GM12878 (cell line): ENCODE measurements at regions not wholly inside any gene's neighbourhood (a gene's known extent, or its start where the extent isn't known, plus 50 kb on each side); places are given as distances from the start of the nearest gene placed in this dataset.

ENCODE experiments used
- ATAC-seq: fragments of 200-7000 bp; cut with Tn5 transposase; 3 replicates; pipeline ENCODE4 v1.9.1; 2020; ENCODE audit warnings: mild to moderate bottlenecking, moderate library complexity
- BruUV-seq: library from RNA; stranded (reverse); fragments of 400-500 nt; replicated peaks from 2 replicates; lab custom pipeline; 2021; lab: Mats Ljungman, UMichigan
- CTCF ChIA-PET: fragments of 300-600 bp; sonication (Branson Sonifier 250); formaldehyde crosslinking; extraction: SDS; loops from one replicate; lab custom pipeline; 2021; ENCODE audit warnings: inconsistent platforms; lab: Yijun Ruan, JAX
- POLR2A ChIA-PET: fragments of 350-600 bp; formaldehyde crosslinking; extraction: SDS; loops from one replicate; lab custom pipeline; 2021; ENCODE audit warnings: inconsistent platforms; lab: Charles Lee
- RAD21 ChIA-PET: fragments of 300-600 bp; sonication (Branson Sonifier 250); formaldehyde crosslinking; loops from one replicate; lab custom pipeline; 2023; ENCODE audit warnings: antibody characterized with exemption; ENCODE audit not compliant: unreplicated experiment; lab: Charles Lee
- SMC1A ChIA-PET: fragments of 300-600 bp; sonication (Branson Sonifier 250); formaldehyde crosslinking; loops from one replicate; lab custom pipeline; 2023; ENCODE audit not compliant: unreplicated experiment, uncharacterized antibody; lab: Charles Lee
- DNase-seq: peaks from one replicate; pipeline ENCODE4 v3.0.0-alpha.2; 2011; ENCODE audit warnings: low read depth, low spot score
- FAIRE-seq: peaks from 3 replicates; lab custom pipeline; 2011; peaks lifted over from hg19 to GRCh38; lab: Jason Lieb, UNC
- H2AFZ ChIP-seq: 2 replicates; pipeline ENCODE4 v1.6.0; 2011; ENCODE audit warnings: low read depth, low read length, control low read depth; ENCODE audit not compliant: control insufficient read depth
- H3K27ac ChIP-seq: 2 replicates; pipeline ENCODE4 v1.5.1; 2011; ENCODE audit warnings: control low read depth; ENCODE audit not compliant: control insufficient read depth, insufficient read depth
- H3K27me3 ChIP-seq, 2 experiments: replicated peaks in 1 of 2; 2 replicates each; pipeline versions ENCODE4 v1.6.0 to v1.6.1; 2011; ENCODE audit warnings: low read length in 1 of 2; ENCODE audit not compliant: control insufficient read depth in 2 of 2, insufficient read depth in 2 of 2
- H3K36me3 ChIP-seq, 2 experiments: 2 replicates each; pipeline ENCODE4 v1.5.1; 2011; ENCODE audit warnings: low read length in 1 of 2; ENCODE audit not compliant: control insufficient read depth in 2 of 2, insufficient read depth in 2 of 2
- H3K4me1 ChIP-seq: 2 replicates; pipeline ENCODE4 v1.6.1; 2011; ENCODE audit warnings: mild to moderate bottlenecking, low read length, moderate library complexity, mixed read lengths; ENCODE audit not compliant: control insufficient read depth, insufficient read depth
- H3K4me2 ChIP-seq: 2 replicates; pipeline ENCODE4 v1.6.0; 2011; ENCODE audit warnings: control low read depth; ENCODE audit not compliant: control insufficient read depth, insufficient read depth
- H3K4me3 ChIP-seq: fragments of 200-600 bp; sonication (generic); 2 replicates; pipeline ENCODE4 v1.5.1; 2016
- H3K79me2 ChIP-seq: 2 replicates; pipeline ENCODE4 v1.6.0; 2011; ENCODE audit warnings: low read length; ENCODE audit not compliant: control insufficient read depth, insufficient read depth
- H3K9ac ChIP-seq: 2 replicates; pipeline ENCODE4 v1.8.0; 2011; ENCODE audit warnings: low read length, control low read depth, mixed read lengths; ENCODE audit not compliant: control insufficient read depth, insufficient read depth
- H3K9me3 ChIP-seq: replicated peaks from 3 replicates; pipeline ENCODE4 v1.5.1; 2011; ENCODE audit warnings: mild to moderate bottlenecking, low read length; ENCODE audit not compliant: control insufficient read depth, insufficient read depth
- H4K20me1 ChIP-seq: 2 replicates; pipeline ENCODE4 v1.6.0; 2011; ENCODE audit not compliant: control insufficient read depth, insufficient read depth
- CEBPZ ChIP-seq: fragments of 150-350 bp; IDR thresholded peaks from 2 replicates; pipeline ENCODE4 v1.6.1; 2016; ENCODE audit warnings: low read depth, low read length
- CHD4 ChIP-seq: fragments of 200-600 bp; sonication (generic); IDR thresholded peaks from 2 replicates; pipeline ENCODE4 v1.6.1; 2016; ENCODE audit warnings: mild to moderate bottlenecking
- FOXM1 ChIP-seq: IDR thresholded peaks from 2 replicates; pipeline ENCODE4 v1.6.1; 2012; ENCODE audit warnings: low read depth, mild to moderate bottlenecking, inconsistent platforms, low read length, moderate library complexity
- IKZF1 ChIP-seq: fragments of 450-650 bp; conservative IDR thresholded peaks from 2 replicates; pipeline ENCODE4 v1.6.1; 2017; ENCODE audit warnings: antibody characterized with exemption, mild to moderate bottlenecking
- JUNB ChIP-seq: IDR thresholded peaks from 2 replicates; pipeline ENCODE4 v1.6.1; 2016; ENCODE audit warnings: antibody characterized with exemption, mild to moderate bottlenecking
- MAX ChIP-seq: IDR thresholded peaks from 2 replicates; pipeline ENCODE4 v1.6.1; 2012; ENCODE audit warnings: low read depth, low read length, improper control_type of control experiment
- ZNF384 ChIP-seq: IDR thresholded peaks from 2 replicates; pipeline ENCODE4 v1.6.1; 2012; ENCODE audit warnings: low read depth, mild to moderate bottlenecking, low read length, improper control_type of control experiment, borderline replicate concordance
- ZNF687 ChIP-seq: fragments of 450-650 bp; IDR thresholded peaks from 2 replicates; pipeline ENCODE4 v1.6.1; 2017; ENCODE audit warnings: mild to moderate bottlenecking, moderate library complexity
- in situ Hi-C: fragments of 300-500 bp; cut with MboI; formaldehyde crosslinking; loops from 9 replicates; pipeline ENCODE4 v1.14.3; 2018; ENCODE audit warnings: mixed read lengths
- intact Hi-C: fragments of 100-400 bp; cut with micrococcal nuclease; formaldehyde crosslinking; loops from one replicate; pipeline ENCODE4 v1.14.2; 2022; ENCODE audit not compliant: unreplicated experiment

DNA sequence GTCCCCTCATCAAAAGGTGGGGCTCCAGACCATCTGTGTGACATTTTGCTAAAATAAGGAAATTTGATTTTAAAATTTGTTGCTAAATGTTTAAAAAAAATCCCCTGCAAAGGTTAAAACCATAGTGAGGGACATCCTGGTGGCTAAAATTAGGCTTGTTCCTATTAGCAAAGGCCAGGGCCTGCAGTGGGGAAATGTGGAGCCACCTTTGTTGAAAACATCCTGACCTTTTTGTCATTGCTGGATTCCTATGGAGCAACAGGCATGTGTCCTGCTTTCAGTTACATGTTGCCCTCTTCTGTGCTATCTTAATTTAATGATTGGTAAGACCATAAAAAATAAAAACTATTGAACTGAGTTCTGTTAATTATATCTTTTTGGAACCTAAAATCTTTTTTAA lies 524.3 kb downstream of the KCTD12 start:
- no peak for FAIRE-seq

More for the DNA sequence above, 524.3 kb downstream of the KCTD12 start:
- Histone ChIP-seq H3K9me3 (no peaks in the 10 kb centered on the region), H2AFZ (no peak overlapping the region), H3K27ac (no peak overlapping the region), H3K4me2 (no peak overlapping the region), H3K27me3 (no peaks in the 10 kb centered on the region), H3K79me2 (no peaks in the 10 kb centered on the region), H3K9ac (no peak overlapping the region), H3K36me3 (no peaks in the 10 kb centered on the region), H4K20me1 (no peaks in the 10 kb centered on the region), H3K4me1 (no peaks in the 10 kb centered on the region), H3K4me3 (no peak overlapping the region)
- intact Hi-C loops: no loop called here
- in situ Hi-C loops: no loop called here
- no peak for TF ChIP-seq JUNB
- TF ChIP-seq CEBPZ: no peak
- TF ChIP-seq FOXM1: no peak
- TF ChIP-seq IKZF1: no peak
- no peak for TF ChIP-seq ZNF384
- TF ChIP-seq ZNF687: no peak
- no peak for TF ChIP-seq CHD4
- TF ChIP-seq MAX: no peak
- POLR2A ChIA-PET: no interaction called here
- no TSS peak for BruUV-seq
- RAD21 ChIA-PET: no interaction called here
- CTCF ChIA-PET: no interaction called here
- no peak for DNase-seq
- SMC1A ChIA-PET: no interaction called here
- ATAC-seq: no peak
